ENCODE measurements at regions not wholly inside any gene's neighbourhood (a gene's known extent, or its start where the extent isn't known, plus 50 kb on each side); places are given as distances from the start of the nearest gene placed in this dataset.

GRCh38 chr20:4330011-4330410, 80.9 kb upstream of the ADRA1D start:
- Histone ChIP-seq H3K36me3 (ENCODE audit: insufficient read depth, low read length) (no peaks in the 10 kb centered on the region), H3K4me2 (ENCODE audit: low read length) (no peak overlapping the region), H3K9me2 (ENCODE audit: low read depth, low read length) (no peaks in the 10 kb centered on the region), H3F3A (ENCODE audit: insufficient read depth, low read length) (no peaks in the 10 kb centered on the region), H4K20me1 (ENCODE audit: insufficient read depth, low read length) (no peaks in the 10 kb centered on the region), H3K27me3 (ENCODE audit: insufficient read depth, low read length) (no peaks in the 10 kb centered on the region), H3K9me3 (ENCODE audit: low read length) (no peaks in the 10 kb centered on the region), H3K9ac (ENCODE audit: low read length) (no peak overlapping the region), H3K4me3 (ENCODE audit: low read depth, low read length, poor library complexity, severe bottlenecking) (no peak overlapping the region), H3K4me1 (ENCODE audit: insufficient read depth, low read length, severe bottlenecking) (no peaks in the 10 kb centered on the region), H3K79me2 (ENCODE audit: insufficient read depth, low read length) (no peaks in the 10 kb centered on the region), H2AFZ (ENCODE audit: low read length) (no peak overlapping the region), H3K27ac (ENCODE audit: low read depth, low read length, poor library complexity, severe bottlenecking) (no peak overlapping the region)
- TF ChIP-seq EZH2 (IDR thresholded peaks at IDR 0.05; ENCODE audit: borderline replicate concordance, low read length) (no peak), CTCF (IDR thresholded peaks at IDR 0.05; ENCODE audit: low read length) (no peak)

GRCh38 chr20:4329232-4329631, 80.1 kb upstream of the ADRA1D start:
- H2AFZ ChIP-seq (ENCODE audit: low read length) = no peak overlapping the region
- no peaks in the 10 kb centered on the region for H3K9me3 ChIP-seq (ENCODE audit: low read length)
- no peaks in the 10 kb centered on the region for H3K36me3 ChIP-seq (ENCODE audit: insufficient read depth, low read length)
- no peak for TF ChIP-seq CTCF (IDR thresholded peaks at IDR 0.05; ENCODE audit: low read length)
- no peak for TF ChIP-seq EZH2 (IDR thresholded peaks at IDR 0.05; ENCODE audit: borderline replicate concordance, low read length)
- H3K27ac ChIP-seq (ENCODE audit: low read depth, low read length, poor library complexity, severe bottlenecking) = no peak overlapping the region
- H3K9me2 ChIP-seq (ENCODE audit: low read depth, low read length) = no peaks in the 10 kb centered on the region
- no peak overlapping the region for H3K9ac ChIP-seq (ENCODE audit: low read length)
- H3K27me3 ChIP-seq (ENCODE audit: insufficient read depth, low read length) = no peaks in the 10 kb centered on the region
- no peaks in the 10 kb centered on the region for H3F3A ChIP-seq (ENCODE audit: insufficient read depth, low read length)
- no peaks in the 10 kb centered on the region for H3K4me1 ChIP-seq (ENCODE audit: insufficient read depth, low read length, severe bottlenecking)
- no peak overlapping the region for H3K4me3 ChIP-seq (ENCODE audit: low read depth, low read length, poor library complexity, severe bottlenecking)
- H4K20me1 ChIP-seq (ENCODE audit: insufficient read depth, low read length) = no peaks in the 10 kb centered on the region
- H3K4me2 ChIP-seq (ENCODE audit: low read length) = no peak overlapping the region
- H3K79me2 ChIP-seq (ENCODE audit: insufficient read depth, low read length) = no peaks in the 10 kb centered on the region

GRCh38 chr20:4328541-4328940, 79.5 kb upstream of the ADRA1D start:
- no peaks in the 10 kb centered on the region for H3K9me3 ChIP-seq (ENCODE audit: low read length)
- H3K27me3 ChIP-seq (ENCODE audit: insufficient read depth, low read length) = no peaks in the 10 kb centered on the region
- no peaks in the 10 kb centered on the region for H4K20me1 ChIP-seq (ENCODE audit: insufficient read depth, low read length)
- H3K4me1 ChIP-seq (ENCODE audit: insufficient read depth, low read length, severe bottlenecking) = no peaks in the 10 kb centered on the region
- no peaks in the 10 kb centered on the region for H3F3A ChIP-seq (ENCODE audit: insufficient read depth, low read length)
- H3K9me2 ChIP-seq (ENCODE audit: low read depth, low read length) = no peaks in the 10 kb centered on the region
- no peak overlapping the region for H3K27ac ChIP-seq (ENCODE audit: low read depth, low read length, poor library complexity, severe bottlenecking)
- TF ChIP-seq CTCF (IDR thresholded peaks at IDR 0.05; ENCODE audit: low read length) (no peak), EZH2 (IDR thresholded peaks at IDR 0.05; ENCODE audit: borderline replicate concordance, low read length) (no peak)
- H3K4me3 ChIP-seq (ENCODE audit: low read depth, low read length, poor library complexity, severe bottlenecking) = no peak overlapping the region
- no peaks in the 10 kb centered on the region for H3K79me2 ChIP-seq (ENCODE audit: insufficient read depth, low read length)
- H2AFZ ChIP-seq (ENCODE audit: low read length) = no peak overlapping the region
- H3K9ac ChIP-seq (ENCODE audit: low read length) = no peak overlapping the region
- no peaks in the 10 kb centered on the region for H3K36me3 ChIP-seq (ENCODE audit: insufficient read depth, low read length)
- no peak overlapping the region for H3K4me2 ChIP-seq (ENCODE audit: low read length)
